Activated T-cell treated with anti-CD3 and anti-CD28 coated beads, Interleukin-2, amount 50 U/mL, for 72 hours (primary cell): ENCODE measurements at regions not wholly inside any gene's neighbourhood (a gene's known extent, or its start where the extent isn't known, plus 50 kb on each side); places are given as distances from the start of the nearest gene placed in this dataset.
"Not testable (repeated sequence)": the region's sequence is repeated elsewhere in the genome, so short reads cannot be mapped to it uniquely, and the experiment has no call there.

ENCODE experiments used
- ATAC-seq, 2 donors: fragments of 150-1000 bp; cut with Tn5 transposase; replicated peaks in 1 of 2; 2 replicates each; pipeline ENCODE4 v1.10.0; 2021; ENCODE audit warnings: moderate library complexity in 2 of 2, mild to moderate bottlenecking in 1 of 2
- DNase-seq, 2 donors: peaks; one replicate each; pipeline ENCODE4 v3.0.0; 2021 to 2022; ENCODE audit warnings: mixed read lengths in 1 of 2
- H3K27ac Mint-ChIP-seq: one replicate; pipeline ENCODE4 v1.8.0; 2022; ENCODE audit warnings: mild to moderate bottlenecking, moderate library complexity, mixed read lengths
- H3K27me3 Mint-ChIP-seq: one replicate; pipeline ENCODE4 v1.8.0; 2022; ENCODE audit warnings: low read depth, mixed read lengths
- H3K36me3 Mint-ChIP-seq, 2 donors: one replicate each; pipeline ENCODE4 v1.8.0; 2022; ENCODE audit warnings: mixed read lengths in 2 of 2, mild to moderate bottlenecking in 1 of 2; ENCODE audit not compliant: insufficient read depth in 2 of 2
- H3K4me1 Mint-ChIP-seq: one replicate; pipeline ENCODE4 v1.8.0; 2022; ENCODE audit warnings: low read depth, mixed read lengths
- H3K4me3 Mint-ChIP-seq, 2 donors: one replicate each; pipeline ENCODE4 v1.8.0; 2022; ENCODE audit warnings: mild to moderate bottlenecking in 2 of 2, mixed read lengths in 2 of 2, moderate library complexity in 2 of 2
- H3K9me3 Mint-ChIP-seq, 2 donors: one replicate each; pipeline ENCODE4 v1.8.0; 2022; ENCODE audit warnings: mixed read lengths in 2 of 2

DNA sequence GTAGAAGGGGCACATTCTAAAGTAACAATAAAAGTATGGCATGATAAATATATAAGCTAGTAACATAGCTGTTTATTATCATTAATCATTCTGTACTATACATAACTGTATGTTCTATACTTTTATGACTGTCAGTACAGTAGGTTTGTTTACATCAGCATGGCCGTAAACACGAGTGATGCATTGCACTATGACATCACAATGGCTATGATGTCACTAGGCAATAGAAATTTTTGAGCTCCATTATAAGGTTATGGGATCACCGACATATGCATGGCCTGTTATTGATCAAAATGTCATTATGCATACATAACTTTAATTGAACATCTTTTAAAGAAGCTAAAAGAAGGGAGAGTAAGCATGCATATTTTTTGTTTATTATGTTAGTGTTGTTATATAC lies 200.1 kb upstream of the SHH start:
- no peak overlapping the region for H3K4me3 Mint-ChIP-seq
- no peak for DNase-seq
- H3K9me3 Mint-ChIP-seq, result peaks cover 8 to 14% of the 10 kb centered on the region in 2 donors
- no peak for ATAC-seq
- peaks cover 6 to 8% of the 10 kb centered on the region in 2 donors for H3K36me3 Mint-ChIP-seq
- H3K4me1 Mint-ChIP-seq, result peaks cover 10% of the 10 kb centered on the region
- no peaks in the 10 kb centered on the region for H3K27me3 Mint-ChIP-seq
- H3K27ac Mint-ChIP-seq, result no peak overlapping the region

DNA sequence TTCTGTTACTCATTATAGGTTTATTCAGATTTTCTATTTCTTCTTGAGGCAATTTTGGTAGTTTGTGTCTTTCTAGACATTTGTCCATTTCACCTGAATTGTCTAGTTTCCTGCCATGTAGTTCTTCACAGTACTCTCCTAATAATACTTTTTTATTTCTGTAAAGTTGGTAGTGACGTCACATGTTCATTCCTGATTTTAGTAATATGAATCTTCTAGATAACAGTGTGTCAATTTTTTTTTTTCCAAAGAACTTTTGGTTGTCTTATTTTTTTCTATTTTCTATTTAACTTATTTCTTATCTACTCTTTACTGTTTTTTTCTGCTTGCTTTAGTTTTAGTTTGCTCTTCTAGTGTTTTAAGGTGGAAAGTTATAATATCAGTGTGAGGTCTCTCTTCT lies 197.3 kb upstream of the SHH start:
- H3K4me3 Mint-ChIP-seq, result no peak overlapping the region
- H3K4me1 Mint-ChIP-seq, result peaks cover 6% of the 10 kb centered on the region
- peaks cover 8 to 14% of the 10 kb centered on the region in 2 donors for H3K9me3 Mint-ChIP-seq
- no peak overlapping the region for H3K27ac Mint-ChIP-seq
- H3K27me3 Mint-ChIP-seq, result no peaks in the 10 kb centered on the region
- H3K36me3 Mint-ChIP-seq, result peaks cover 6 to 8% of the 10 kb centered on the region in 2 donors
- ATAC-seq (no peak), DNase-seq (no peak)

DNA sequence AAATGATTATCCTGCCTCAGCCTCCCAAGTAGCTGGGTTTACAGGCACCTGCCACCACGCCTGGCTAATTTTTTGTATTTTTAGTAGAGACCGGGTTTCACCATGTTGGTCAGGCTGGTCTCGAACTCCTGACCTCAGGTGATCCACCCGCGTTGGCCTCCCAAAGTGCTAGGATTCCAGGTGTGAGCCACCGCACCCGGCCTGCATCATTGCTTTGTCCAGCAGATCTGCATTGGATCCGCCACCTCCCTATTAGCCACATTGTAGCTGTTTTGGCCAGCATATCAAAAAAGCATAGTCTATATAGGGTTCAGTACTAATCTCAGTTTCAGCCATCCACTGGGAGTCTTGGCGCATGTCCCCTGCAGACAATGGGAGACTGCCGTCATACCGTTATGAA lies 194.6 kb upstream of the SHH start:
- DNase-seq, H3K27ac Mint-ChIP-seq, ATAC-seq, H3K36me3 Mint-ChIP-seq, H3K4me3 Mint-ChIP-seq, H3K9me3 Mint-ChIP-seq: not testable (repeated sequence)
- H3K4me1 Mint-ChIP-seq, result peaks cover 13% of the 10 kb centered on the region
- H3K27me3 Mint-ChIP-seq, result peaks cover 13% of the 10 kb centered on the region

DNA sequence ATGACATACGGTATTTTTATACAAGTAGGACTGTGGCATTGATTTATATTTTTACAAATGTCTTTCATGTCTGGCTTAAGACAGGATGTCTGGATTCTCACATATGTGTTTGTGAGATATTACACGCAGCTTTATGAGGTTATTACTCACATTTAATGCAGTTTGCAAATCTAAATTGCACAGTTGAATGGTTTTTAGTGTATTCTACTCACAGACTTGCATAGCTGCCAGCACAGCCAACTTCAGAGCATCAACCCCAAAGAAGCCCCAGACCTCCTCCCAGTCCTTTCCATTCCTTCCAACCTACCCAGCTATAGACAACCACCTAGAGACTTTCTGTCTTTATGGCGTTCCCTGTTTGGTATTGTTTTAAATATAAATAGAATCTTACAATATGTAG lies 193.8 kb upstream of the SHH start:
- H3K9me3 Mint-ChIP-seq, result peaks cover 4 to 7% of the 10 kb centered on the region in 2 donors
- peaks cover 16% of the 10 kb centered on the region for H3K4me1 Mint-ChIP-seq
- no peak overlapping the region for H3K27ac Mint-ChIP-seq
- ATAC-seq, result no peak
- no peak overlapping the region for H3K4me3 Mint-ChIP-seq
- no peak for DNase-seq
- peaks cover 13% of the 10 kb centered on the region for H3K27me3 Mint-ChIP-seq
- peaks cover 0 to 4% of the 10 kb centered on the region in 2 donors for H3K36me3 Mint-ChIP-seq

DNA sequence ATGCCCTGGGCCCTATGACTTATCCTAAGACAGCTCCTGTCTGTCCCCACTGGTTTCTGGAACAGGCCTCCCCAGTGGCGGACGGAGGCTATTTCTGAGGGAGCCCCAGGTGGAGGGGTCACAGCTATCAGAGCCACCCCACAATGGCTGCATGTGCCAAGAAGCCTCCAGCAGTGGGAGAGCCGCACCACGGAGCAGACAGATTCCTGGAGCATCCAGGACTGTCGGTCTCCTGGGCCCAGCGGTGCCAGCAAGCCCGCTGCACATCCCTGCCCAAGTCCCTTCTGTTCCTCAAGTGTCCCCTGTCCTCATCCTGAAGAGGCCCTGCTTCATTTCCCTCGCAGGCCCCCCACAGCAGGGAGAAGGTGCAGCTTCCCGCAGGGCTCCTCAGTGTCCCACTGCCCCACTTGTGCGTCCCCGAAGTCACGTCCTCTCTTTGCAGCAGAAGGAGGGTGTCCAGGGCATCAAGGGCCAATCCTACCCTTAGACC lies 193.0 kb upstream of the SHH start:
- DNase-seq (no peak), ATAC-seq (no peak)
- Mint-ChIP-seq H3K36me3 (peaks cover 0 to 4% of the 10 kb centered on the region in 2 donors), H3K4me1 (peaks cover 22% of the 10 kb centered on the region), H3K9me3 (peaks cover 3 to 4% of the 10 kb centered on the region in 2 donors), H3K27me3 (peaks cover 13% of the 10 kb centered on the region), H3K27ac (no peak overlapping the region), H3K4me3 (no peak overlapping the region)

DNA sequence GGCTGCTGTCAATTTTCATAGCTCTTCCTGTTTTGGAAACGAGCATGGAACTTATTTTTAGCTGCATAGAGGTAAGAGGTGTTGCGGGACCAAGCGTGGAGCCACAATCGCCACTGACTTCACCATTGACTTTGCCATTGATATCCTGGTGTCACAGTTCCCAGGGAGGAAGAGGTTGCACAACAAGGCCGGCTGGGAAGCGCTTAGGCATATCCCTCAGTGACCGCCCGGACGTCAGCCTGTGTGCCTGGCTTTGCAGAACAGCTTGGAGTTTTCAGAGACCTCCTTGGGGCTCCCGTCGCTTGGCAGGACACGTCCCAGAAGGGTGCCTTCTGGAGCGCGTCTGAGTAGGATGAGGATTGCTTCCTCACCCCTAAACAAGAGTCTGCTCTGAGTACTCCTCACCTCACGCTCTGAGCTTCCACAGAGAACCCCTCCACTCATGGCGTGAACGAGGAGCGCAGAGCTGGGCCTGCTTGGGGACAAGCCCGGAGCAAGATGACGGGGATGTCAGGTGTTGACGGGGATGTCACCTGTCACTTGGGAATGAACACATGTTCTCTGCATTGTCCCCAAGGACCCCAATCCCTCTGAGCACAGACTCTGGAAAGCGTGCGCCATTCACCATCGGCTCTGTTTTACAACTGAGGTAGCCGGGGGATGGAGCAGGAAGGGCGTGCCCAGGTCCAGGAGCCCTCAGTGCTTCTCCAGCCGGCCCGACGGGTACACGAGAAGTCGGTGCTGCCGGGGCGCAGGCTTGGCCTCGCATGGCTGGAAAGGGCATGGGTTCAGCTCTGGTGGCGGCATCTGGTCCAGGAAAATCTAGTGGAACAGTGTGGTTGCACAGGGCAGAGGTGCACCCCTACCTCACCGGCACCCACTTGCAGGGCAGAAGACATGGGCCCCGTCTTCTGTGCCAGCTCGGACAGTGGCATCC lies 192.3 kb upstream of the SHH start:
- DNase-seq (no peak), ATAC-seq (no peak)
- Mint-ChIP-seq H3K27me3 (peaks cover 13% of the 10 kb centered on the region), H3K4me1 (peaks cover 24% of the 10 kb centered on the region), H3K27ac (no peak overlapping the region), H3K36me3 (peaks cover 0 to under 1% of the 10 kb centered on the region in 2 donors), H3K9me3 (peaks cover 0 to under 1% of the 10 kb centered on the region in 2 donors), H3K4me3 (no peak overlapping the region)

DNA sequence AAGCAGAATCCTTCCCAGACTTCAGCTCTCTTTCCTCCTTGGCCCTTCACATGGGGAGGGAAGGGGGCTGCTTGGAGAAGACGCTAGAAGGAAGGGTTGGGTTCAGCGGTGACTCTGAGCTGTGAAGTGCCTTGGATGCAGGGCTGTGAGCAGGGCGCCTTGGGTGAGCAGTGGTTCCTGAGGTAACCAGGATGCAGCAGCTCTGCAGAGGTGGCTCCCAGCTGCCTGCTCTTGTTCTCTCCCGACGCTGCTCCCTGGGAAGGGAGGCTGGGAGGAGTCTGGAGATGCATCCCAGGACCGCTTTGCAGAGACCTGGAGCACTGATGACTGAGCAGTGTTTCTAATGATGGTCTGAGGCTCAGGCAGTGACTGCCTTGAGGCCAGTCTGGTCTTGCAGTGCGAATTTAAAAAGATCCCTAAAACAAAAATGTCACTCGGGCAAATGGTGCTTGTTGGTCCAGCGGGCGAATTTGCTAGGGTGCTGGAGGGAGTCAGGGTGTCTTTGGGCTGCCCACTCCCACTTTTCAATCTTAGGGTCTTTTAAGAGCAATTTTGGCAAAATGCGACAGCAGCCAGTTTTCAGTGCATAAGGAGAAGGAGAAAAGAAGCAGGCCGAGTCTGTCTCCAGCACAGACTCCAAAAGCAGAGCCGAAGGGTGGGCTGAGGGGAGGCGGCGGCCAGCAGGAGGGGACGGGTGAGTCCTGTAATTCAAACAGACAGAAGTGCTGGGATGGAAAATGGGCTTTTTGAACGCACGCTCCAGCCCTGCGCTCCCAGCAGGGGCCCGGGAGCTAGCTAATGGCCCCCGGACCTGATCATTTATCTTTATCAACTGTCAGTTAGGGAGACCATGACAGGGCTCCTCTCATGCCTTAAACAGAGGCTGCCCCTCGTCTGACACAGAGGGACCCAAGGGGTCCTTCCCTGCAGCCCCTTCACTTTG lies 191.2 kb upstream of the SHH start:
- DNase-seq (no peak), ATAC-seq (no peak)
- Mint-ChIP-seq H3K4me3 (no peak overlapping the region), H3K27ac (no peak overlapping the region), H3K27me3 (peaks cover 13% of the 10 kb centered on the region), H3K36me3 (no peaks in the 10 kb centered on the region), H3K4me1 (peaks cover 26% of the 10 kb centered on the region), H3K9me3 (no peaks in the 10 kb centered on the region)

DNA sequence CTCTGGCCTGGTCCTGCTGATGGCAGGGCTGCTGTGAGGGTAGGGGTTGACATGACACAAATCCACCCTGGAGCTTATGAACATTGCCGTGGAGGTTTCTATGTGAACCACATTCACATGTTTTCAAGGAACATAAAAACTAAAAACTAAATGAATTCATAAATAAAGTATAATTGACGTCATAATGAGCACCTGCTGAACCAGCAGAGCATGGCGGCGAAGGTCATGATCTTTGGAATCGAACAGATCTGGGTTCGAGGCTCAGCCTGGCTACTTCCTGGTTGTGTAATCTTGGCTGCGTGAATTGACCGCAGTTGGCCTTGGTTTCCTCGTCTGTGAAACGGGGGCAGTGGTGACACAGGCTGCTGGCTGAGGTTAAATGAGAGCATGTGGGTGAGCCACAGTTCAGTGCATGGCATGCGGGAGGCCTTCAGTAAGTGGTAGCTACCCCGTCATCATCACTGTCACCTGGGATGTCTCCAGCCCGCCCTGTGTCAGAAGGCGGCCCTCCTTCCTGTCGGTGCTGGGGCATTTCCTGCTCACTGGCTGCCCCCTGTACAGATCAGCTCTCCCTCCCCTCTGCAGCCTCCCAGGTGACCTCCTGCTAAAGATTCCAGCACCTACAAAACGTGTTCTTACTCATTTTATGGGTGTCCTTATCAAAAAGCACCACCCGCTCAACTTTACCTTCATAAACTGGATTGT lies 190.3 kb upstream of the SHH start:
- DNase-seq (no peak), ATAC-seq (peak; percentile 48 to 52)
- no peak overlapping the region for H3K4me3 Mint-ChIP-seq
- H3K4me1 Mint-ChIP-seq, result peaks cover 36% of the 10 kb centered on the region
- H3K27ac Mint-ChIP-seq, result no peak overlapping the region
- H3K9me3 Mint-ChIP-seq, result no peaks in the 10 kb centered on the region
- no peaks in the 10 kb centered on the region for H3K36me3 Mint-ChIP-seq
- peaks cover 13% of the 10 kb centered on the region for H3K27me3 Mint-ChIP-seq

DNA sequence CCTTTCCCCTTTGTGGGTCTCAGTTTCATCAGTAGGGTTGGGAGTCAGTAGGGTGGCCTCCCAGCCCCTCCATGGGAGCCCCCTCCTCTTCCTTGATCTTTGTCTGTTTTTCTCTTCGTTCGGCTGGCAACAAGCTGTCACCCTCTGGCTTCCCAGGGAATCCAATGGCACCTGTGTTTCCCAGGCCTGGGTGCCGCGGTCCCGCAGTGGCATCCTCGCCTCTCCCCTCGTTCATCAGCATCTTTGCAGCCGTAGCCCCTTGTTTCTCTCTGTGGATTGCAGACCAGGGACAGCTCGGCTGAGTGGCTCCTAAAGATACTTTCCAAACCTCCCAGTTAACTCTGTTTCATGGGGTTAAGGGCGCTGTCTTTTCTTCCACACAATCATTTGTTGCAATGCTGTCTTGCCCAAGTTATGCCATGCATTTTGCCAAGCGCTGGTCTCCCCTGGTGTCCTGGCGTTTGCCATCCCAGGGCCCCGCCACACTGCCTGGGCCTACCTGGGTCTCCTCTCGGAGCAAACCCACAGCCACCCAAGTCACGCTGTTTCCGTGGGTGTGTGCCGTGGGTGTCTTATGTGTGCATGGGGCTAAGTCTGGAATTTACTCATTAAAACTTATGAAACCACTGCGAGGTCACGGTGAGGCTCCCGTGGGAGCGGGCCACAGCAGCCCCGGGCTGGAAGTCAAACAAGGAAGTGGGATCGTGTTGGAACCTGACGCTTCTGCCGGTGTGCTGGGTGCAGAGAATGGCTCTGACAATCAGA lies 189.4 kb upstream of the SHH start:
- DNase-seq, result no peak
- H3K27me3 Mint-ChIP-seq, result peaks cover 21% of the 10 kb centered on the region
- H3K9me3 Mint-ChIP-seq, result no peaks in the 10 kb centered on the region
- no peaks in the 10 kb centered on the region for H3K36me3 Mint-ChIP-seq
- H3K27ac Mint-ChIP-seq, result no peak overlapping the region
- no peak overlapping the region for H3K4me3 Mint-ChIP-seq
- ATAC-seq, result no peak
- H3K4me1 Mint-ChIP-seq, result peaks cover 44% of the 10 kb centered on the region

DNA sequence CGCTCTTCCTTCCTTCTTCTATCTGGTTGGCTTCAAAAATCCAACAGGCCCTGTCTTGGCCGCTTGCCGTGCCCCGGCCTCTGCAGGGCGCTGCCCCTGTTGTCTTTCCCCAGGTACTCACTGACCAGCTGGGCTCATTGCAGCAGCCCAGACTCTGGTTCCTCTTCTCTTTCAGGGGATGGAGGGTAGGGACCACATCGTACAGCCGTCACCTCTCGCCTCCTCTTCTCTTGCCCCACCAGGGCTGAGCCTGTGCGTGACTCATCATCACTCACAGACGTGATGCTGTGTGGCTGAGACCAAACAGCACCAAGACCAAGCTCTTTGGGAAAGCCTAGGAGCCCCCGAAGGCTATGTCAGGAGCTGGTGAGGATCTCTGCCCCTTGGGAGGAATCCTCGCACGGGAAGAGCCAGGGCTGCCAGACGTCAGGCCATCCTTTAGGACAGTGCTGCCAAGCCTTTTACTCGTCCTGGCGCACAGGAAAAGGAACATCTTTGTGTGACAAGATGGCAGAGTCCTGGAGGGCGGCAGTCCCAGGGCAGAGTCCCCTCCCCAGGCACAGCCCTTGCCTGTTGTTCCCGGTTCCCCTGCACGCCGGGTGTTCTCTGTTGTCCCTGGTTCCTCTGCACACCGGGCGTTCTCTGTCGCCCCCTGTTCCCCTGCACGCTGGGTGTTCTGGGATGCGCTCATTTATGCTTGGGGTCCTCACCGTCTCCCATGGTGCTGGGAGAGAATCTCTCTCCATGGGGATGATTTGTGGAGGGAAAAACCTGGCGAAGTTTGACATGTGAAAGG lies 188.5 kb upstream of the SHH start:
- peak; percentile 34 to 47 for ATAC-seq
- no peaks in the 10 kb centered on the region for H3K9me3 Mint-ChIP-seq
- peaks cover 53% of the 10 kb centered on the region for H3K4me1 Mint-ChIP-seq
- H3K27ac Mint-ChIP-seq, result no peak overlapping the region
- DNase-seq, result no peak
- H3K27me3 Mint-ChIP-seq, result peaks cover 23% of the 10 kb centered on the region
- no peak overlapping the region for H3K4me3 Mint-ChIP-seq
- H3K36me3 Mint-ChIP-seq, result no peaks in the 10 kb centered on the region

DNA sequence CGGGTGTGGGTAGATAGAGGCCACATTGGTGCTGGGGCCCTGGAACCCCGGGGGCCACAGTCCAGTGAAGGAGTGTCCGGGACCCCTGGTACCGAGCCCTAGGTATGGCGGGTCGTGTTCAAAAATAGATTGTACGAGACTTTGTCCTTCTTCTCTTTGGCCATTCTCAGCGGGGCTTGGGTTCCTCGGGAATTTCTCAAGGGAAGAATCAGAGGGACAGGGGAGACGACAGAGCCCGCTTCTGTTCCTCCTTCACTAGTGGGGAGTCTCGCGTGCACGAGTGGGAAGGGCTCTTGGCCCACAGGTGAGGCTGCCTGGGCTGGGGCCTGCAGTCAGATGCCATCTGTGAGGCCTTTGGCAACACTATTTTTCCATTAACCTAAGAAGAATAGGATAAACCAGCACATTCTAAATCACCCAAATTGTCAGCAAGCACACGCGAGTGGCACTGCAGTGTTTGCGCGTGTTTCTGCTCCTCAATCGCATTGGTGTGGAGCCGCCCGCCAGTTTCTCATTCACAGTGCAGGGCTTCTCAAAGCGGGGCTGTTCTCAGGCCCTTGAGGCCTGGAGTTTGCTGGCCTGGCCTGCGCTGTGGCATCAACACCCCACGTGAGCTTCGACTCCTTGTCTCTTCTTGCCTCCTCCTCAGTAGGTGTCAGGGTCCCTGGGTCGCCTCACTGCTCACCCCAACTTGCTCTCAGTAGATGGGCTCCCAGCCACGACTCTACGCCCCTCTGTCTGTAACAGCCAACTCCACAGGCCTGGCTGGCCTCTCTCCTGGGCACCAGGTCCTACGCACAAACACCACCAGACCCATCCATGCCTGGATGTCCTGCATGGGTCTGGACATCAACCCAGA lies 187.6 kb upstream of the SHH start:
- DNase-seq, result no peak
- H3K36me3 Mint-ChIP-seq, result no peaks in the 10 kb centered on the region
- H3K27me3 Mint-ChIP-seq, result peaks cover 24% of the 10 kb centered on the region
- H3K27ac Mint-ChIP-seq, result no peak overlapping the region
- H3K9me3 Mint-ChIP-seq, result no peaks in the 10 kb centered on the region
- H3K4me3 Mint-ChIP-seq, result no peak overlapping the region
- no peak for ATAC-seq
- H3K4me1 Mint-ChIP-seq, result peaks cover 59% of the 10 kb centered on the region
